Right kidney (tissue), 1 donor: ENCODE measurements at regions not wholly inside any gene's neighbourhood (a gene's known extent, or its start where the extent isn't known, plus 50 kb on each side); places are given as distances from the start of the nearest gene placed in this dataset.
"Not testable (repeated sequence)": the region's sequence is repeated elsewhere in the genome, so short reads cannot be mapped to it uniquely, and the experiment has no call there.

ENCODE experiments used
- DNase-seq: peaks from one replicate; pipeline ENCODE4 v3.0.0-alpha.2; 2016

GRCh38 chr13:86425170-86425815, 626.1 kb upstream of the SLITRK6 start:
- no peak for DNase-seq

GRCh38 chr13:86426437-86426836, 627.2 kb upstream of the SLITRK6 start:
- no peak for DNase-seq

- no peak for DNase-seq
Measured at GRCh38 chr13:86429756-86430155, 630.5 kb upstream of the SLITRK6 start.

- DNase-seq, result no peak
Measured at GRCh38 chr13:86438034-86438433, 638.8 kb upstream of the SLITRK6 start.

GRCh38 chr13:86445206-86445605, 646.0 kb upstream of the SLITRK6 start:
- DNase-seq, result no peak

GRCh38 chr13:86445672-86446071, 646.5 kb upstream of the SLITRK6 start:
- DNase-seq, result no peak

GRCh38 chr13:86446311-86446710, 647.1 kb upstream of the SLITRK6 start:
- DNase-seq, result no peak

- DNase-seq, result no peak
Measured at GRCh38 chr13:86447479-86447878, 648.3 kb upstream of the SLITRK6 start.

- no peak for DNase-seq
Measured at GRCh38 chr13:86462011-86462410, 662.8 kb upstream of the SLITRK6 start.

GRCh38 chr13:86464193-86464592, 665.0 kb upstream of the SLITRK6 start:
- no peak for DNase-seq

- no peak for DNase-seq
Measured at GRCh38 chr13:86474971-86475370, 675.8 kb upstream of the SLITRK6 start.

GRCh38 chr13:86476656-86477055, 677.4 kb upstream of the SLITRK6 start:
- no peak for DNase-seq

GRCh38 chr13:86486582-86486981, 687.4 kb upstream of the SLITRK6 start:
- DNase-seq, result no peak

GRCh38 chr13:86491121-86491520, 691.9 kb upstream of the SLITRK6 start:
- no peak for DNase-seq

- not testable (repeated sequence) for DNase-seq
Measured at GRCh38 chr13:86501931-86502330, 702.7 kb upstream of the SLITRK6 start.

GRCh38 chr13:86510792-86511191, 711.6 kb upstream of the SLITRK6 start:
- no peak for DNase-seq

GRCh38 chr13:86541461-86541860, 742.2 kb upstream of the SLITRK6 start:
- DNase-seq, result no peak

GRCh38 chr13:86554066-86554465, 754.8 kb upstream of the SLITRK6 start:
- DNase-seq, result no peak

- DNase-seq, result no peak
Measured at GRCh38 chr13:86559901-86560300, 760.7 kb upstream of the SLITRK6 start.

GRCh38 chr13:86562866-86563265, 763.6 kb upstream of the SLITRK6 start:
- DNase-seq, result no peak

- no peak for DNase-seq
Measured at GRCh38 chr13:86563308-86563707, 764.1 kb upstream of the SLITRK6 start.

GRCh38 chr13:86567119-86567518, 767.9 kb upstream of the SLITRK6 start:
- DNase-seq, result no peak

- DNase-seq, result no peak
Measured at GRCh38 chr13:86569119-86569518, 769.9 kb upstream of the SLITRK6 start.

GRCh38 chr13:86569974-86570373, 770.8 kb upstream of the SLITRK6 start:
- DNase-seq, result no peak

- DNase-seq, result no peak
Measured at GRCh38 chr13:86572115-86572514, 772.9 kb upstream of the SLITRK6 start.
